ENCODE measurements at regions not wholly inside any gene's neighbourhood (a gene's known extent, or its start where the extent isn't known, plus 50 kb on each side); places are given as distances from the start of the nearest gene placed in this dataset.

DNA sequence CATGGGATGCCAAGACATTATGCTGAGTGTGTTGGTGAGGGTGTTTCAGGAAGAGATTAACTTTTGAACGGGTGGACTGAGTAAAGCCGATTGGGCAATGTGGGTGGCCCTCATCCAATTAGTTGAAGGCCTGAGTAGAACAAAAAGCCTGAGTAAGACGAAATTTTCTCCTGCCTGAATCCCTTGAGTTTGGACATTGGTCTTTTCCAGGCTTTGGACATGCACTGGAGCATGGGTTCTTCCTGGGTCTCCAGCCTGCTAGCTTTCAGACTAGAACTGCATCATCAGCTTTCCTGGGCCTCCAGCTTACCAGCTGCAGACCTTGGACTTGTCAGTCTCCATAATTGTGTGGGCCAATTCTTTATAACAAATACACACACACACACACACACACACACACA is 63.6 kb downstream of the NIBAN1 start:
- H3K36me3 ChIP-seq (ENCODE audit: control insufficient read depth, insufficient read depth, low read length): no peaks in the 10 kb centered on the region
- no peak overlapping the region for H3K4me3 ChIP-seq (replicated peaks in 1 of 4; ENCODE audit: control extremely low read depth in 1 of 4, insufficient read depth in 1 of 4, low read depth in 3 of 4, low read length in 4 of 4)
- no peaks in the 10 kb centered on the region for H4K20me1 ChIP-seq (ENCODE audit: control insufficient read depth, extremely low read depth, insufficient read depth, low read length)
- H3K4me2 ChIP-seq (ENCODE audit: extremely low read depth, insufficient read depth, low read length): no peak overlapping the region
- no peak overlapping the region for H3K9ac ChIP-seq (ENCODE audit: insufficient read depth, low read length)
- no peak overlapping the region for H2AFZ ChIP-seq (ENCODE audit: low read length)
- TF ChIP-seq EZH2 (IDR thresholded peaks at IDR 0.05; ENCODE audit: low read length, missing control alignments): no peak
- TF ChIP-seq, protein P1, sequence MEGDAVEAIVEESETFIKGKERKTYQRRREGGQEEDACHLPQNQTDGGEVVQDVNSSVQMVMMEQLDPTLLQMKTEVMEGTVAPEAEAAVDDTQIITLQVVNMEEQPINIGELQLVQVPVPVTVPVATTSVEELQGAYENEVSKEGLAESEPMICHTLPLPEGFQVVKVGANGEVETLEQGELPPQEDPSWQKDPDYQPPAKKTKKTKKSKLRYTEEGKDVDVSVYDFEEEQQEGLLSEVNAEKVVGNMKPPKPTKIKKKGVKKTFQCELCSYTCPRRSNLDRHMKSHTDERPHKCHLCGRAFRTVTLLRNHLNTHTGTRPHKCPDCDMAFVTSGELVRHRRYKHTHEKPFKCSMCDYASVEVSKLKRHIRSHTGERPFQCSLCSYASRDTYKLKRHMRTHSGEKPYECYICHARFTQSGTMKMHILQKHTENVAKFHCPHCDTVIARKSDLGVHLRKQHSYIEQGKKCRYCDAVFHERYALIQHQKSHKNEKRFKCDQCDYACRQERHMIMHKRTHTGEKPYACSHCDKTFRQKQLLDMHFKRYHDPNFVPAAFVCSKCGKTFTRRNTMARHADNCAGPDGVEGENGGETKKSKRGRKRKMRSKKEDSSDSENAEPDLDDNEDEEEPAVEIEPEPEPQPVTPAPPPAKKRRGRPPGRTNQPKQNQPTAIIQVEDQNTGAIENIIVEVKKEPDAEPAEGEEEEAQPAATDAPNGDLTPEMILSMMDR (conservative IDR thresholded peaks at IDR 0.05 in 1 of 2, IDR thresholded peaks at IDR 0.05 in 1 of 2; ENCODE audit: low read depth in 1 of 2, low read length in 2 of 2): no peak
- H3K9me3 ChIP-seq (ENCODE audit: control insufficient read depth, insufficient read depth, low read depth, low read length): no peaks in the 10 kb centered on the region
- H3K27ac ChIP-seq (ENCODE audit: insufficient read depth, low read length): no peak overlapping the region
- peak; percentile 22 to 76 for DNase-seq (ENCODE audit: low read depth in 2 of 2)
- H3K4me1 ChIP-seq (ENCODE audit: control insufficient read depth, extremely low read depth, insufficient read depth, low read length): no peaks in the 10 kb centered on the region
- H3K27me3 ChIP-seq (ENCODE audit: control insufficient read depth, insufficient read depth, low read length): no peaks in the 10 kb centered on the region
- no peaks in the 10 kb centered on the region for H3K79me2 ChIP-seq (ENCODE audit: control insufficient read depth, insufficient read depth, low read length)

DNA sequence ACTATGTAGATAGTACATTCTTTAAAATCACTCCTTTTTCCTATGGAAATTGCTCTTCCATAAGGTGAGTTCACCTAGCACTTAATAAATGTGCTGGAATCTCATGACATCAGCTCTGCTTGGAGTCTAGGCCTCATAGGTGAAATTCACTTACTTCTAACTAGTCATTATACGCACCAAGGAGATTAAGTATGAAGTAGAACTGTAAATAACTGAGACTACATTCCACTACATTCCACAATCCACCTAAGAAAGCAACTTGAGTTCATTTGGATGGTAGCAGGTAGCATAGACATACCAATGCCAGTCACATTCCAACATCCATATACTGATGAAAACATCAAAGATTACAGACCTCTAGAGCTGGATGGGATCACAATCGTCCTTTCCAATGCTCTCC is 64.3 kb downstream of the NIBAN1 start:
- H3K36me3 ChIP-seq (ENCODE audit: control insufficient read depth, insufficient read depth, low read length): no peaks in the 10 kb centered on the region
- H2AFZ ChIP-seq (ENCODE audit: low read length): no peak overlapping the region
- H3K4me1 ChIP-seq (ENCODE audit: control insufficient read depth, extremely low read depth, insufficient read depth, low read length): no peaks in the 10 kb centered on the region
- no peak overlapping the region for H3K27ac ChIP-seq (ENCODE audit: insufficient read depth, low read length)
- H3K4me2 ChIP-seq (ENCODE audit: extremely low read depth, insufficient read depth, low read length): no peak overlapping the region
- no peaks in the 10 kb centered on the region for H3K79me2 ChIP-seq (ENCODE audit: control insufficient read depth, insufficient read depth, low read length)
- H3K9ac ChIP-seq (ENCODE audit: insufficient read depth, low read length): no peak overlapping the region
- H3K27me3 ChIP-seq (ENCODE audit: control insufficient read depth, insufficient read depth, low read length): no peaks in the 10 kb centered on the region
- H3K9me3 ChIP-seq (ENCODE audit: control insufficient read depth, insufficient read depth, low read depth, low read length): no peaks in the 10 kb centered on the region
- TF ChIP-seq, protein P1 (conservative IDR thresholded peaks at IDR 0.05 in 1 of 2, IDR thresholded peaks at IDR 0.05 in 1 of 2; ENCODE audit: low read depth in 1 of 2, low read length in 2 of 2): no peak
- no peak overlapping the region for H3K4me3 ChIP-seq (replicated peaks in 1 of 4; ENCODE audit: control extremely low read depth in 1 of 4, insufficient read depth in 1 of 4, low read depth in 3 of 4, low read length in 4 of 4)
- no peak for DNase-seq (ENCODE audit: low read depth in 2 of 2)
- H4K20me1 ChIP-seq (ENCODE audit: control insufficient read depth, extremely low read depth, insufficient read depth, low read length): no peaks in the 10 kb centered on the region

DNA sequence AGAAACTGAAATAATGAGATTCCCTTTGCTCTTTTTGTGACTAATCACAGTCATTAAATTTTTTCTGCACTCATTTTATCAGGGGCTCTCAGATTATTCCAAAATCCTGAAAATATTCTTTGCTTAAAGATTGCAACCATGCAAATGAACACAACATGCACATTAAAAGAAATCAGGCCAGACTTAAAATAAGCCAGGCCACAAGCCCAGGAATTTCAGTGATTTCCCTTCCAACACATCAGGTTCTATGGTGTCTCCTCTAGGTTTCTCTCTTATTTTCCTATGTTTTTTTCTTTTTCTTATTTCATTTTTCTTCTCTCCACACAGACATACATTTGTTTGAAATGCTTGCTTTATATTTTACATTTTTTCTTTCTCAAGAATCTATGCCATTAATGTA is 65.3 kb downstream of the NIBAN1 start:
- Histone ChIP-seq H3K4me2 (ENCODE audit: extremely low read depth, insufficient read depth, low read length) (no peak overlapping the region), H3K4me3 (replicated peaks in 1 of 4; ENCODE audit: control extremely low read depth in 1 of 4, insufficient read depth in 1 of 4, low read depth in 3 of 4, low read length in 4 of 4) (no peak overlapping the region), H3K27ac (ENCODE audit: insufficient read depth, low read length) (no peak overlapping the region), H3K9ac (ENCODE audit: insufficient read depth, low read length) (no peak overlapping the region), H3K4me1 (ENCODE audit: control insufficient read depth, extremely low read depth, insufficient read depth, low read length) (no peaks in the 10 kb centered on the region), H3K36me3 (ENCODE audit: control insufficient read depth, insufficient read depth, low read length) (no peaks in the 10 kb centered on the region), H3K79me2 (ENCODE audit: control insufficient read depth, insufficient read depth, low read length) (no peaks in the 10 kb centered on the region), H3K27me3 (ENCODE audit: control insufficient read depth, insufficient read depth, low read length) (no peaks in the 10 kb centered on the region), H2AFZ (ENCODE audit: low read length) (no peak overlapping the region), H3K9me3 (ENCODE audit: control insufficient read depth, insufficient read depth, low read depth, low read length) (no peaks in the 10 kb centered on the region), H4K20me1 (ENCODE audit: control insufficient read depth, extremely low read depth, insufficient read depth, low read length) (no peaks in the 10 kb centered on the region)
- DNase-seq (ENCODE audit: low read depth in 2 of 2): no peak
- TF ChIP-seq, protein P1 (conservative IDR thresholded peaks at IDR 0.05 in 1 of 2, IDR thresholded peaks at IDR 0.05 in 1 of 2; ENCODE audit: low read depth in 1 of 2, low read length in 2 of 2): no peak
- TF ChIP-seq EZH2 (IDR thresholded peaks at IDR 0.05; ENCODE audit: low read length, missing control alignments): no peak

Data from fibroblast of lung (primary cell).